Breast epithelium (tissue), 4 donors: ENCODE measurements at regions not wholly inside any gene's neighbourhood (a gene's known extent, or its start where the extent isn't known, plus 50 kb on each side); places are given as distances from the start of the nearest gene placed in this dataset.

ENCODE experiments used
- DNase-seq, 2 donors: peaks; one replicate each; pipeline ENCODE4 v3.0.0-alpha.2; 2019; ENCODE audit warnings: low spot score in 2 of 2
- H3K27ac ChIP-seq, 2 donors: fragments of 200-600 bp; sonication (generic) in 1 of 2; one replicate each; pipeline ENCODE4 v1.5.1; 2016 to 2019; ENCODE audit warnings: mild to moderate bottlenecking in 1 of 2
- H3K27me3 ChIP-seq, 2 donors: fragments of 200-600 bp; sonication (generic) in 1 of 2; one replicate each; pipeline versions ENCODE4 v1.5.1 to v1.6.0; 2017 to 2019; ENCODE audit warnings: control low read depth in 1 of 2, mild to moderate bottlenecking in 1 of 2
- H3K36me3 ChIP-seq: fragments of 200-600 bp; one replicate; pipeline ENCODE4 v1.5.1; 2019
- H3K4me1 ChIP-seq, 2 donors: fragments of 200-600 bp; sonication (generic); one replicate each; pipeline ENCODE4 v1.5.1; 2016 to 2019; ENCODE audit warnings: control low read depth in 1 of 2
- H3K4me3 ChIP-seq, 3 donors: fragments of 200-600 bp; sonication (generic); 1 replicate in 2 of 3; 2 replicates in 1 of 3; pipeline ENCODE4 v1.5.1; 2016 to 2019; ENCODE audit warnings: mild to moderate bottlenecking in 3 of 3, moderate library complexity in 2 of 3
- H3K9me3 ChIP-seq, 2 donors: fragments of 200-600 bp; sonication (generic) in 1 of 2; one replicate each; pipeline ENCODE4 v1.5.1; 2016 to 2019; ENCODE audit warnings: control low read depth in 1 of 2
- POLR2A ChIP-seq: fragments of 450-650 bp; IDR thresholded peaks from one replicate; pipeline ENCODE4 v1.6.1; 2016; ENCODE audit warnings: antibody characterized with exemption, mild to moderate bottlenecking, moderate library complexity
- POLR2AphosphoS5 ChIP-seq, 3 donors: sonication (generic); formaldehyde crosslinking; IDR thresholded peaks; one replicate each; pipeline ENCODE4 v1.6.1; 2017; ENCODE audit warnings: antibody characterized with exemption in 3 of 3
- intact Hi-C: fragments of 100-400 bp; cut with DNase I; formaldehyde crosslinking; loops from one replicate; pipeline ENCODE4 v1.15.1; 2023; ENCODE audit warnings: low total_unique reads
- TF ChIP-seq, protein P1 (sequence below), 3 donors: fragments of 450-650 bp; IDR thresholded peaks; one replicate each; pipeline ENCODE4 v1.5.1; 2016 to 2017; ENCODE audit warnings: antibody characterized with exemption in 3 of 3, mild to moderate bottlenecking in 3 of 3, moderate library complexity in 3 of 3

GRCh38 chr2:198544461-198544860 is 740.1 kb downstream of the PLCL1 start:
- no peak for DNase-seq
- Histone ChIP-seq H3K9me3 (no peaks in the 10 kb centered on the region), H3K36me3 (no peaks in the 10 kb centered on the region), H3K4me1 (no peaks in the 10 kb centered on the region), H3K27me3 (no peaks in the 10 kb centered on the region), H3K4me3 (no peak overlapping the region), H3K27ac (no peak overlapping the region)
- intact Hi-C loops = no loop called here
- TF ChIP-seq POLR2AphosphoS5 (IDR thresholded peaks at IDR 0.05) = no peak
- TF ChIP-seq POLR2A = no peak
- TF ChIP-seq, protein P1, sequence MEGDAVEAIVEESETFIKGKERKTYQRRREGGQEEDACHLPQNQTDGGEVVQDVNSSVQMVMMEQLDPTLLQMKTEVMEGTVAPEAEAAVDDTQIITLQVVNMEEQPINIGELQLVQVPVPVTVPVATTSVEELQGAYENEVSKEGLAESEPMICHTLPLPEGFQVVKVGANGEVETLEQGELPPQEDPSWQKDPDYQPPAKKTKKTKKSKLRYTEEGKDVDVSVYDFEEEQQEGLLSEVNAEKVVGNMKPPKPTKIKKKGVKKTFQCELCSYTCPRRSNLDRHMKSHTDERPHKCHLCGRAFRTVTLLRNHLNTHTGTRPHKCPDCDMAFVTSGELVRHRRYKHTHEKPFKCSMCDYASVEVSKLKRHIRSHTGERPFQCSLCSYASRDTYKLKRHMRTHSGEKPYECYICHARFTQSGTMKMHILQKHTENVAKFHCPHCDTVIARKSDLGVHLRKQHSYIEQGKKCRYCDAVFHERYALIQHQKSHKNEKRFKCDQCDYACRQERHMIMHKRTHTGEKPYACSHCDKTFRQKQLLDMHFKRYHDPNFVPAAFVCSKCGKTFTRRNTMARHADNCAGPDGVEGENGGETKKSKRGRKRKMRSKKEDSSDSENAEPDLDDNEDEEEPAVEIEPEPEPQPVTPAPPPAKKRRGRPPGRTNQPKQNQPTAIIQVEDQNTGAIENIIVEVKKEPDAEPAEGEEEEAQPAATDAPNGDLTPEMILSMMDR (IDR thresholded peaks at IDR 0.05) = no peak

DNA sequence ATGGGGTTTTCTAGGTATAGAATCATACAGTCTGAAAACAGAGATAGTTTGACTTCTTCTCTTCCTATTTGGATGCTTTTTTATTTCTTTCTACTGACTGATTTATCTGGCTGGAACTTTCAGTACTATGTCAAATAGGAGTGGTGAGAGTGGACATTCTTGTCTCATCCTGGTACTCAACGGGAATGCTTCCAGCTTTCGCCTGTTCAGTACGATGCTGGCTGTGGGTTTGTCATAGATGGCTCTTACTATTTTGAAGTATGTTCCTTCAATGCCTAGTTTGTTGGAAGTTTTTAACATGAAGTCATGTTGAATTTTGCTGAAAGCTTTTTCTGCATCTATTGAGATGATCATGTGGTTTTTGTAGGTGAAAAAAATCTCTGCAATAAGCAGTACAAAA is 730.4 kb downstream of the PLCL1 start:
- H3K27me3 ChIP-seq = no peaks in the 10 kb centered on the region
- H3K4me1 ChIP-seq = no peaks in the 10 kb centered on the region
- no peaks in the 10 kb centered on the region for H3K9me3 ChIP-seq
- TF ChIP-seq POLR2A (no peak), POLR2AphosphoS5 (IDR thresholded peaks at IDR 0.05) (no peak)
- TF ChIP-seq, protein P1 (IDR thresholded peaks at IDR 0.05) = no peak
- no peak overlapping the region for H3K4me3 ChIP-seq
- intact Hi-C loops = no loop called here
- H3K27ac ChIP-seq = no peak overlapping the region
- no peaks in the 10 kb centered on the region for H3K36me3 ChIP-seq
- no peak for DNase-seq

GRCh38 chr2:198525211-198525969 is 721.0 kb downstream of the PLCL1 start:
- H3K27me3 ChIP-seq = no peaks in the 10 kb centered on the region
- no peak overlapping the region for H3K27ac ChIP-seq
- intact Hi-C loops = no loop called here
- no peaks in the 10 kb centered on the region for H3K4me1 ChIP-seq
- TF ChIP-seq POLR2AphosphoS5 (IDR thresholded peaks at IDR 0.05) (no peak), POLR2A (no peak)
- TF ChIP-seq, protein P1 (IDR thresholded peaks at IDR 0.05) = no peak
- H3K4me3 ChIP-seq = no peak overlapping the region
- H3K9me3 ChIP-seq = no peaks in the 10 kb centered on the region
- no peak for DNase-seq
- no peaks in the 10 kb centered on the region for H3K36me3 ChIP-seq

DNA sequence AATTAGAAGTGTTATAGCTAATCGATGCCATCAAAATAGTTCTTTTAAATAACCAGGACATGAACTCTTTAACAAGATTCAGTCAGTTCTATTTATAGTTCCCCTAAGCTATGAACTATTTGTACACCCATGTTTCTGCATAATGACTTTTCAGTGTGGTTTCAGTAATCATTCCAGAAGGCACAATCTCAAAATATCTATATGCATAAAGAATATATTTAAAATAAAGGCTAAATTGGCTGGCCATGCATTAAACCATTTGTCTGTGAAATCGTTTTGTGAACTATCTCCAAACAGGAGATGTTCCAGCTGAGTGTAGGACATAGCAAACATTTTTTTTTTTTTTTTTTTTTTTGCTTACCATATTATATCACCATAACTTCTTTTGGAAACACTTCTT is 719.3 kb downstream of the PLCL1 start:
- Histone ChIP-seq H3K4me1 (no peaks in the 10 kb centered on the region), H3K27me3 (no peaks in the 10 kb centered on the region), H3K4me3 (no peak overlapping the region), H3K9me3 (no peaks in the 10 kb centered on the region), H3K36me3 (no peaks in the 10 kb centered on the region), H3K27ac (no peak overlapping the region)
- TF ChIP-seq POLR2AphosphoS5 (IDR thresholded peaks at IDR 0.05) = no peak
- no peak for TF ChIP-seq POLR2A
- TF ChIP-seq, protein P1 (IDR thresholded peaks at IDR 0.05) = no peak
- no peak for DNase-seq
- intact Hi-C loops = no loop called here

- TF ChIP-seq, protein P1 (IDR thresholded peaks at IDR 0.05) = no peak
- TF ChIP-seq POLR2AphosphoS5 (IDR thresholded peaks at IDR 0.05) = no peak
- no peak for TF ChIP-seq POLR2A
- no peak for DNase-seq
- H3K27me3 ChIP-seq = no peaks in the 10 kb centered on the region
- no peaks in the 10 kb centered on the region for H3K9me3 ChIP-seq
- no peak overlapping the region for H3K27ac ChIP-seq
- H3K4me3 ChIP-seq = no peak overlapping the region
- H3K36me3 ChIP-seq = no peaks in the 10 kb centered on the region
- no peaks in the 10 kb centered on the region for H3K4me1 ChIP-seq
- intact Hi-C loops = no loop called here
Measured at GRCh38 chr2:198518935-198519334, 714.5 kb downstream of the PLCL1 start.
